ENCODE measurements at regions not wholly inside any gene's neighbourhood (a gene's known extent, or its start where the extent isn't known, plus 50 kb on each side); places are given as distances from the start of the nearest gene placed in this dataset.

GRCh38 chr2:21650569-21650968, 526.8 kb downstream of the TDRD15 start:
- DNase-seq, result no peak

GRCh38 chr2:21655136-21655535, 531.4 kb downstream of the TDRD15 start:
- no peak for DNase-seq

DNA sequence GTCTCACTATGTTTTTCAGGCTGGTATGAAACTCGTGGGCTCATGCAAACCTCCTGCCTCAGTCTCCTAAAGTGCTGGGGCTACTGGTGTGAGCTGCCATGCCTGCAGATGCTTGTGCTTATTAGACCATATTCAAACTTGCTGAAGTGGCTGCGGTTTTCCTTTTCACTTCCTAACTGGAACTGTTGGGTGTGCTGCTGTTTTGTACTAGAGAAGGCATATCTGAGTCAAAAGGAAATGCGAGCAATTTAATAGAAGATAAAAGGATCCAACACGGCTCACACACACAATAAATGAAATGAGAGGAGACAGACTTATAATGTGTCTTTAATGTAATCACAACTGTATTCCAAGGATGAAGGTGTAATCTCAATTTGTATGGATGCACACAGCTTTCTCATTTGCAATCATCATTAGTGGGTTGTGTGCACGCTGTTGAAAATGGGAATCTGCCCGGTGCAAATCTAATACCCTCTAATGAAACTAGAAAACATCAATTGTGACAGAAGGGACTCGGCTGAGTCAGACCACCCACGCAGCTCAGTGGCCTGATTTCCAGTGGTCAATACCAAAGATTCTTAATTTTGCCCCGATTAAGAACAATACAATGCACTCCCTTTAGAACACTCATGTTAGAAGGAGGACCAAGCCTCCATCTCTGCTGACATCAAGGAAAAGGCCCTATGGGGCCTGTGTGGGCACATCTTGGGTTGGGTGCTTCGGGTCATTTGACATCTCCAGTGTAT, 532.7 kb downstream of the TDRD15 start:
- no peak for DNase-seq

GRCh38 chr2:21657445-21657844, 533.7 kb downstream of the TDRD15 start:
- DNase-seq, result no peak

GRCh38 chr2:21658269-21658668, 534.5 kb downstream of the TDRD15 start:
- no peak for DNase-seq

- no peak for DNase-seq
Observed at GRCh38 chr2:21658907-21659477, 535.2 kb downstream of the TDRD15 start.

DNA sequence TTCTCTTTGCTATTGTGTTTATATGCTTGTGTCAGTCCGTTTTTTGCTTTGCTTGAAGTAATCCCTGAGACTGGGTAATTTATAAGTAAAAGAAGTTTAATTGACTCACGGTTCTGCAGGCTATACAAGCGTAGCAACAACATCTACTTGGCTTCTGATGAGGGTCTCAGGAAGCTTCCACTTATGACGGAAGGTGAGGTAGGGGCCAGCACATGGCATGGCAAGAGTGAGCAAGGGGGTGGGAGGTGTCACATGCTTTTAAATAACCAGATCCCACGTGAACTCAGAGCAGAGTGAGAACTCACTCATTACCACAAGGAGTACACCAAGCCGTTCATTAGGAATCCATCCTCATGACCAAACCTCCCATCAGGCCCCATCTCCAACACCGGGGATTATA, 540.3 kb downstream of the TDRD15 start:
- no peak for DNase-seq

DNA sequence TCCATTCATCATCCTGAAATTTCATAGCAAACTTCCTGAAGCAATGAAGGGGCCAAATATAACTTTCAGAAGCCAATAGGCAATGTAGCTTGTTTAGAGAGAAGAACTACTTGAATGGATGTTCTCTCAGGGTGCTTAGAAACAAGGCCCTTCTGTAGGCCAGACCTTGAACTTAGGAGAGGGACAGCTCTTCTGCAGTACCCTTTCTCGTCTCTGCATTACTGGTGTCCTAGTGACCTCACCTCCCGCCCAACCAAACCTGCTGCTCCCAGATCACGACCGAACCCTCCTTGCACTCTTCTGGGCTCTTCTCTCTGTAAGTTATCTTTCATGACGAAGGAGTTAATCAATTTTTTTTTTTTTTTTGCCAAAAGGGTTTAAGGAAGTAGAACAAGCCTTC, 543.9 kb downstream of the TDRD15 start:
- DNase-seq, result no peak

DNA sequence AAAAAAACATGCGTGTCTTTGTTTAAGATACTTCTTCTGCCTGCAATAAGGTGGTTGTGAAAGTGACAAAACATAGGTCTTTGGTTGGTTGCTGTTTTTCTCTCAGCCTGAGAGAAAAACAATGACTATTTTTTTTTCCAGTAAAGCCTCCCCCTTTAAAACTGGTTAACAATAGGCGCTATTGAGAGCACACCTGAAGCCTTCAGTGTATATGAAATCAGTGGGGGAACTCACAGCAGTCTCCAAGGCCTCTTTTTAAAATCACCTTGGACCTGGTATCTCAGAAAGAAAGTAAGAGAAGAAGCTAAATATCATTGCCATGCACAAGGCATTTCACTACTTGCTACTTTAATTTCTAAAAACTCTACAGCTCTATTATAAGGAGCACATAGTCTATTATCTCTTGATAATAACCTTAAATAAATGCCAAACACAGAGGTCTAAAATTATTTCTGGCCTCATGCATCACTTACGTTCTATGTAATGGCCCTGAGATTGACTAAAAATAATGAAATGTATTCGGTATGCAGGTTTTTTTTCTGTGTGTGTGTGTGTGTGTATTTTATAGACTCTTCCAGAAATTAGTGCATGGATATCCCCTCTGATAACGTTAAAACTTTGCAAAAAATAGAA, 544.4 kb downstream of the TDRD15 start:
- no peak for DNase-seq

DNA sequence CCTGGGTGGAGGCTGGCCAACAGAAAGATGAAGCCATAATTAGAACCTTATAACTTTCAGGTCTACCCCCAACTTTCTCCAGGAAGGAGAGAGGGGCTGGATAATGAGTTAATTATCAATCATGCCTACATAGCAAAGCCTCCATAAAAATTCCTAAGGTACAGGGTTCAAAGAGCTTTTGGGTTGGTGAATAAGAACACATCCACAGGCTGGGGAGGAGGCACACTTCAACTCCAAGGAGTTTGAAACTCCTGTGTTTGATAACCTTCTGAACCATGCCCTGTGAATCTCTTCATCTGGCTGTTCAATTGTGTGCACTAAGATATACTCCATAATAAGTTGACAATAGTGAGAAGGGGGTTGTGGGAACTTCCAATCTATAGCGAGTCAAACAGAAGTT, 552.3 kb downstream of the TDRD15 start:
- DNase-seq, result no peak

DNA sequence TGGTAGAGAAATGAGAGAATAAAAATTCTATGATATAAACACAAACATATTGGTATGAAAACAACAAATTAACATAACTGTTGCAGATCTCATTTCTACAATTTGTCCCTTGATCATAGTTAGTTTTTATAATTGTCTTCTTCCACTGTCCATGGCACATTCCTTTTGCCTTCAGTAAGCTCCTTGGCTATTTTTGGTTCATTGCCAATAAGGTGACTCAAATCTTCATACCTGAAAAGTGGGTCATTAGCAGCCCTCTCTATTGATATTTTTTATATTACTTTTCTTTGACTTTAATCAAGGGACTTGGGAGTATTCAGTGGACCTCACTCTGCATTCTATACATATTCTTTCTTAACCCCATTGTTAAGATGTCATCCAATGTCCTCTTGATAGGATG, 552.9 kb downstream of the TDRD15 start:
- DNase-seq, result no peak

- DNase-seq, result no peak
Observed at GRCh38 chr2:21683838-21684237, 560.1 kb downstream of the TDRD15 start.

DNA sequence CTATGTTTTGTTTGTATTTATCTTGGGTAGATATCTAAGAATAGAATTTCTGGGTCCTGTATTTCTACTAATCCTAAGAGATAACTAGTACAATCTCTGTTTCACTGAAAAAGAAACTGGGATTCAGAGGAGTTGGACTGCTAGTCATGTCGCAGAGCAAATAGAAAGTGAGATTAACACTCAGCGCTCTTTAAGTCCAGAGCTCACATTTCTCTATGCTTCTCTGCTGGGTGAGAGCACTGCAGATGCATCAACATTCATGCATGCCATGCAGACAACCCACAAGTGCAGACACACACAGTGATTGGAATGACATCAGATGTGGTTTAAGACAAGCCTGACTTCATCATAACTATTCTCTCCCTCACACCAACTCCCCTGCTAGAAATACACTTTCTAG, 563.8 kb downstream of the TDRD15 start:
- DNase-seq, result no peak

- DNase-seq, result no peak
Observed at GRCh38 chr2:21690005-21690404, 566.2 kb downstream of the TDRD15 start.

GRCh38 chr2:21693081-21693480, 569.3 kb downstream of the TDRD15 start:
- no peak for DNase-seq

DNA sequence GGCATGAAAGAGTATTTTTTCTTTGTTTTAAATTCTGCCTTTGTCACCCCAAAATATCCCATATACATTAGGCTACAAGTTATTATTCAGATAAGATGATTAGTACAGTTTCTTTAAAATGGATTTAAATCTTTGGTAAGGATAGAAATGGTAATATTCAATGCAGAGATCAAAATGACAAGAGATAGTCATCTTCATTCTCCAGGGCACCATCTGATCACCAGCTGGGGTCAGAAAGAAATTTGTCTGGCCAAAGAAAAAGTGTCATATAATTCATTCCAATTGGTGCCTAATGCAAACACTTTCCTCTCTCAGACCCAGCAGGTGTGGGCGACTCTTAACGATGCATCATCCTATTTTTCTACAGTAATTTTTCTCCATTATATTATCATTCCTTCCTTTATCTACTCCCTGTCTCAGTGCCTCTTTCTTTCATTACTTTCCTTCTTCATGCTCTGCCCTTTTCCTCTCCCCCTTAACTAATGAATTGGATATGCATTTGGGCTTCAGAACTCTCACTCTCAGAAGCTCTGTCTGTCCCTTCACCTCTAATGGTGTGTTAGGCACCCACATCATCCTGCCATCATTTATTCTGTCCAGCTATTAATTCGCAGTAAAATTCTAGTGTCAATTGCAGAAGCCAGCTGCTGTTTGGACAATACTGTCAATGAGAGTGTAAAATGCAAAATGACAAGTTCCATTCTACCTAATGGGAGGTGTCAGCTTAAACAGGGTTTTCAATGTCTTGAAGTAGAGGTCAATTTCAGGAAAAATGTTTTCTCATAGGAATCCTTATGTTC, 570.5 kb downstream of the TDRD15 start:
- no peak for DNase-seq

- no peak for DNase-seq
Observed at GRCh38 chr2:21696900-21697299, 573.1 kb downstream of the TDRD15 start.

GRCh38 chr2:21700644-21701043, 576.9 kb downstream of the TDRD15 start:
- DNase-seq, result no peak

- no peak for DNase-seq
Observed at GRCh38 chr2:21710031-21710430, 586.3 kb downstream of the TDRD15 start.

DNA sequence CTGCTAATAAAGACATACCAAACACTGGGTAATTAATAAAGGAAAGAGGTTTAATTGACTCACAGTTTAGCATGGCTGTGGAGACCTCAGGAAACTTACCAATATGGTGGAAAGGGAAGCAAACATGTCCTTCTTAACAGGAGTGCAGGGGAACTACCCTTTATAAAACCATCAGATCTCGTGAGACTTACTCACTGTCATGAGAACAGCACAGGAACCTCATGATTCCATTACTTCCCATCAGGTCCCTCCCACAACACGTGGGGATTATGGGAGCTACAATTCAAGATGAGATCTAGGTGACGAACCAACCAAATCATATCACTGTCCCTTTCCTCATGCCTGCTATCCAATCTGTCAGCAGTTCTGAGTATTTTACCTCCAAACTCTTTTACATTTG, 586.7 kb downstream of the TDRD15 start:
- no peak for DNase-seq

DNA sequence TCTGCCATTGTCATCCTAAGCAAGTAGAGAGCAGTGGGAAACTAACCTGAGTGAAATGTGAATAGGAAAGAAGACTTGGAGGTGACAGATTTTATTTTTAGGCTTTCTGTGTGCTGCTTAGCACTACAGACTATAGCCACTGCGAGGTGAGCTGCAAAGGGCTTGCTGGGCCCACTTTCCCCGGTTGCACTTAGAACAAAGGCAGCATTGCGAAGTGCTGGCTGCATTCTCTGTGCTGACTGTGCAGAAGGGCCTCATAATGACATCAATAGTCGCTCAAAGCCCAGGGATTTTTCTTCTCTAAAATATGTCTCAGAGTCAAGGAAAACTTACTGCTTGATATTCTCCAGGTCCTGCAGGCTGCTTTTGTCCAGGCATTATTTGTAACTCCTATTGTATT, 592.1 kb downstream of the TDRD15 start:
- no peak for DNase-seq

GRCh38 chr2:21727101-21727500, 603.3 kb downstream of the TDRD15 start:
- no peak for DNase-seq

DNA sequence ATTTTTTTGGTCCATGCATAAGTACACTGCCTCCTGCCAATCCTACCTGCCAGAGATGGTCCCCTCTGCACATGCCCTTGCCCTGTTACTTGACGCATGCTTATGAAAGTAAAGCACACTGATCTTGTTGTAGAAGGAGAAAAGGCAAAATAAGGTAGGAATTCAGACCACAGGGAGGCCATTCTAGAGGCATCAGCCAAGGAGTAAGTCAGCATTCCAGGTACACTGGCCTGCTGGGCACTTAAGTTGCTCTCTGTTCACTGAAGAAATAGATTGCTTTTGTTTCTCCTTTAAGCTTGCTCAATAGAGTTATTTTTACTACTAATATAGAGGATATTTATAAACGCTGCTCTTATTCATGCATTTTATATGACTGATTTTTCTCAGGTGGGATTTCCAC, 604.4 kb downstream of the TDRD15 start:
- DNase-seq, result no peak

GRCh38 chr2:21730141-21730540, 606.4 kb downstream of the TDRD15 start:
- DNase-seq, result no peak

All from GF-D8 (cell line).